Glomerular visceral epithelial cell (primary cell): ENCODE measurements at regions not wholly inside any gene's neighbourhood (a gene's known extent, or its start where the extent isn't known, plus 50 kb on each side); places are given as distances from the start of the nearest gene placed in this dataset.

ENCODE experiments used
- DNase-seq: peaks from one replicate; pipeline ENCODE4 v3.0.0-alpha.2; 2016; ENCODE audit errors: extremely low spot score

GRCh38 chr7:340979-341694 is 51.2 kb downstream of the FOXL3 start:
- no peak for DNase-seq

- DNase-seq, result no peak
Measured at GRCh38 chr7:341841-342638, 52.1 kb downstream of the FOXL3 start.

- no peak for DNase-seq
Measured at GRCh38 chr7:342681-343216, 52.8 kb downstream of the FOXL3 start.

GRCh38 chr7:343227-343822 is 53.4 kb downstream of the FOXL3 start:
- DNase-seq, result no peak

- no peak for DNase-seq
Measured at GRCh38 chr7:343864-344607, 54.1 kb downstream of the FOXL3 start.

GRCh38 chr7:344608-344994 is 54.6 kb downstream of the FOXL3 start:
- DNase-seq, result no peak

GRCh38 chr7:346116-346898 is 56.3 kb downstream of the FOXL3 start:
- no peak for DNase-seq

- no peak for DNase-seq
Measured at GRCh38 chr7:347001-347590, 57.1 kb downstream of the FOXL3 start.

GRCh38 chr7:347644-348479 is 57.9 kb downstream of the FOXL3 start:
- no peak for DNase-seq

GRCh38 chr7:348480-348844 is 58.5 kb downstream of the FOXL3 start:
- no peak for DNase-seq

- no peak for DNase-seq
Measured at GRCh38 chr7:348962-349743, 59.2 kb downstream of the FOXL3 start.

GRCh38 chr7:351256-351655 is 61.3 kb downstream of the FOXL3 start:
- no peak for DNase-seq

- DNase-seq, result no peak
Measured at GRCh38 chr7:351681-352480, 61.9 kb downstream of the FOXL3 start.

- no peak for DNase-seq
Measured at GRCh38 chr7:353746-354325, 63.9 kb downstream of the FOXL3 start.

GRCh38 chr7:354597-355470 is 64.9 kb downstream of the FOXL3 start:
- no peak for DNase-seq

- no peak for DNase-seq
Measured at GRCh38 chr7:355568-355967, 65.6 kb downstream of the FOXL3 start.

- DNase-seq, result no peak
Measured at GRCh38 chr7:356087-356486, 66.1 kb downstream of the FOXL3 start.
